ENCODE measurements at regions not wholly inside any gene's neighbourhood (a gene's known extent, or its start where the extent isn't known, plus 50 kb on each side); places are given as distances from the start of the nearest gene placed in this dataset.
"Not testable (repeated sequence)": the region's sequence is repeated elsewhere in the genome, so short reads cannot be mapped to it uniquely, and the experiment has no call there.

DNA sequence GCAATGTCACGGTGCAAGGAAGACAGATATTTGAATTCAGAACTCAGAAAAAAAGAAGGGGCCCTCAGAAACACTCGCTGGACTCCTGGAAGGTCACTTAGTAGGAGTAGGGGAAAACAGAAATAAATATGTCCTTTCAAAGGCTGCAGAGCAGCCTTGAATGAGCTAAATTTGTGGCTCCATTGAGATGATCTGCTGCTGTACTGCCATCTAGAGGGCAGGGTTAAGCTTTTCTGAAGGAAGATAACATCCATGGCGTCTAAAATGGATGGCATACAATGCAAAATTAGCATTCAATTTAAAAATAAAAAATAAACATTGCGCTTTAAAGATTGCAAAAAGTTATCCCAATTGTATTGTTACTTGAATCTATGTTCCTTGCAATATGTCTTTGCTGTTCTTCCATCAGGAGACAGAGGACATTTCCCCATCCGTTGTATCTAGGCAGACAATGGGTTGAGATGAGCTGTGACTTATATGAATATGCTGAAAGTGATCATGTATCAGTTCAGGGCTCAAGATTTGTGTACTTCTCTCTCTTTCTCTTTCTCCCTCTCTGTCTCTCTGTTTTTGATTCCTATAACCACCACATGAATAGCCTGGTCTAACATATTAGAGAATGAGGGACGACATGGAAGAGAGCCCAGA lies 642.2 kb downstream of the SH2D4B start:
- DNase-seq = no peak
- Mint-ChIP-seq H3K9me3 (peaks cover 3% of the 10 kb centered on the region), H3K36me3 (no peaks in the 10 kb centered on the region), H3K27me3 (no peaks in the 10 kb centered on the region), H3K4me1 (no peaks in the 10 kb centered on the region), H3K27ac (no peak overlapping the region), H3K4me3 (no peak overlapping the region)
- POLR2A ChIA-PET = no interaction called here
- ATAC-seq (ENCODE audit: low read depth) = no peak

DNA sequence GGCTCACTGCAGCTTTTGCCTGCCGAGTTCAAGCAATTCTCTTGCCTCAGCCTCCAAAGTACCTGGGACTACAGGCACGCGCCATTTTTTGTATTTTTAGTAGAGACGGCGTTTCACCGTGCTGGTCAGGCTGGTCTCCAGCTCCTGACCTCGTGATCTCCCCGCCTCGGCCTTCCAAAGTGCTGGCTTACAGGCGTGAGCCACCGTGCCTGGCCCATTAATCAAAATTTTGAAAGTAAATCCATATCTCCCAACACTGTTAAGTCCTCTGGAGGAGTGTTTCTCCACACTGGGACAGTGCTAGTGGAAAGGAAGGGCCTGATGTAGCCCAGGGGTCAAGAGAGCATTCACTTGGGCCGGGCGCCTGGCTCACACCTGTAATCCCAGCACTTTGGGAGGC lies 644.6 kb downstream of the SH2D4B start:
- H3K27ac Mint-ChIP-seq = no peak overlapping the region
- H3K4me3 Mint-ChIP-seq = no peak overlapping the region
- no peaks in the 10 kb centered on the region for H3K9me3 Mint-ChIP-seq
- no peaks in the 10 kb centered on the region for H3K36me3 Mint-ChIP-seq
- ATAC-seq (ENCODE audit: low read depth) (no peak), DNase-seq (no peak)
- POLR2A ChIA-PET = no interaction called here
- H3K27me3 Mint-ChIP-seq = no peaks in the 10 kb centered on the region
- H3K4me1 Mint-ChIP-seq = no peaks in the 10 kb centered on the region

DNA sequence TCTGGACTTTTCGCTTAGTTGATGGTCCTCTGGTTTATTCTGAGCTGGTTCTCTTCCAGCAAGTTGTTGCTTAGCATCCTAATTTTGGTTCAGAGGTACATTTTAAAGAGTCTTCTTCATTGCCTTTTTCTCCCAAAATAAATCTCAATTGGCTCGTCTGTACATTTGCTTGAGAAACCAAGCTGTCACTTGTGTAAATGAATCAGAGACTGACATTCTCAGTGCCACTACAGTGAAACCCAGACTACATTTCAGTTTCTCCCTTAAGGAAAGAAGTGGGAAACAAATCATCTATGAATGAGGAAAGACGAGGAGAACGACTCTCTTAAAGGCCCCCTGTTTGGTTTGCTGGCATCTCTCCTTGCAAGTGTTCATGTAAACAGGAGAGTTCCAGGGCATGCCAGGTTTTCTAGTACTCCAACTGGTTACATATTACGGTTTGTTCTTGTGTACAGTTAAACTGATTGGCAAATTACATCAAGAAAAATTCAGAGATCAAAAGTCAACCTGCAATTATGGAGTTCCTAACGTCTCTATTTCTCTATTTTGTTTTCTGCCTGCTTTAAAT lies 654.6 kb downstream of the SH2D4B start:
- POLR2A ChIA-PET = no interaction called here
- Mint-ChIP-seq H3K27me3 (peaks cover 2% of the 10 kb centered on the region), H3K9me3 (peaks cover 1% of the 10 kb centered on the region), H3K27ac (no peak overlapping the region), H3K36me3 (no peaks in the 10 kb centered on the region), H3K4me1 (no peaks in the 10 kb centered on the region), H3K4me3 (no peak overlapping the region)
- ATAC-seq (ENCODE audit: low read depth) = no peak
- DNase-seq = no peak

DNA sequence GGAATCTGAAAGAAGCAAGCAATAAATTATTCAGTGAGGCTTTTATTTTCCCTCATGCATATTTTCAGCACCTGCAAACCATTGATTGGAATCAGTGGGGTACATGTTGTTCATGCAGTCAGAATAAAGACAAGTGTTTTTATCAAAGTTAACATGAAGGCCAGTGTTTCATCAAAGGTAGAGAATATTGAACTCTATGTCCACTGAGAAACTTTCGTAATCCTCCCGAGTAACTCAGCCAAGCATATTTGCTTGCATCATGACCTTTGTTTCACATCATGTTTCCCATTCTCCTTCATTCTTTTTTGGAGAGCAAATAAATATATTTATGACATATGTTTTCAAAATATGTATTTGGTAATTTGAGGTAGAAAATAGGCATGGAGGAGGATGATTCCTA lies 663.1 kb downstream of the SH2D4B start:
- no peak overlapping the region for H3K4me3 Mint-ChIP-seq
- POLR2A ChIA-PET = no interaction called here
- H3K9me3 Mint-ChIP-seq = no peaks in the 10 kb centered on the region

DNA sequence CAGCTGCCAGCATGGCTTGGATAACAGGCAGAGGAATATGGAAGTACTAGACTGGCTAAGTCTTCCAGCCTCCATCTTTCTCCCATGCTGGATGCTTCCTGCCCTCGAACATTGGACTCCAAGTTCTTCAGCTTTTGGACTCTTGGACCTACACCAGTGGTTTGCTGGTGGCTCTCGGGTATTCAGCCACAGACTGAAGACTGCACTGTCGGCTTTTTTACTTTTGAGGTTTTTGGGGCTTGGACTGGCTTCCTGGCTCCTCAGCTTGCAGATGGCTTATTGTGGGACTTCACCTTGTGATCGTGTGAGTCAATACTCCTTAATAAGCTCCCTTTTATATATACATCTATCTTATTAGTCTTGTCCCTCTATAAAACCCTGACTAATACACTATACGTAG lies 667.6 kb upstream of the NRG3 start:
- ATAC-seq (ENCODE audit: low read depth); H3K4me1 Mint-ChIP-seq; H3K36me3 Mint-ChIP-seq; H3K27me3 Mint-ChIP-seq; DNase-seq; H3K4me3 Mint-ChIP-seq; H3K27ac Mint-ChIP-seq; POLR2A ChIA-PET; H3K9me3 Mint-ChIP-seq: not testable (repeated sequence)

More for the DNA sequence above, 663.1 kb downstream of the SH2D4B start:
- ATAC-seq (ENCODE audit: low read depth) = no peak
- H3K36me3 Mint-ChIP-seq = no peaks in the 10 kb centered on the region
- H3K4me1 Mint-ChIP-seq = no peaks in the 10 kb centered on the region
- H3K27me3 Mint-ChIP-seq = no peaks in the 10 kb centered on the region
- H3K27ac Mint-ChIP-seq = no peak overlapping the region
- no peak for DNase-seq

DNA sequence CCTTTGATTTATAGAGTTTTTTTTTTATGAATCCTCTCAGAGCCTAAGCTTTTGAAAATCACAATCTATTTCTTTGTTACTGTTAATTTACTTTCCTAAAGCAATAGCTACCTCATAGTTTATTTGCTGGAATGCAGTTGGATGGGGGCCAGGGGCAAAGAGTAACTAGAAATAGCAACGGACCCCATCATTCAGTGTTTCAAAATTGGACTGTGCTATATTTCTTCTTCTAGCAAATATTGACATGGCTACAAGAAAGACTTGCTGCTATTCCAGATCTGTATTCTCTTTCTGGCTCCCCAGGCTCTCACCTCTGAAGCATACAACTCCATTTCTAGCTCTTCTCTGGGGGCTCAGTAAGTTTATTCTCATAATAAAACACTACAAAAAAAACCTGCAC lies 661.6 kb upstream of the NRG3 start:
- Mint-ChIP-seq H3K36me3 (no peaks in the 10 kb centered on the region), H3K4me3 (no peak overlapping the region), H3K4me1 (no peaks in the 10 kb centered on the region), H3K27me3 (no peaks in the 10 kb centered on the region), H3K27ac (no peak overlapping the region), H3K9me3 (no peaks in the 10 kb centered on the region)
- POLR2A ChIA-PET = no interaction called here
- DNase-seq (no peak), ATAC-seq (ENCODE audit: low read depth) (no peak)

DNA sequence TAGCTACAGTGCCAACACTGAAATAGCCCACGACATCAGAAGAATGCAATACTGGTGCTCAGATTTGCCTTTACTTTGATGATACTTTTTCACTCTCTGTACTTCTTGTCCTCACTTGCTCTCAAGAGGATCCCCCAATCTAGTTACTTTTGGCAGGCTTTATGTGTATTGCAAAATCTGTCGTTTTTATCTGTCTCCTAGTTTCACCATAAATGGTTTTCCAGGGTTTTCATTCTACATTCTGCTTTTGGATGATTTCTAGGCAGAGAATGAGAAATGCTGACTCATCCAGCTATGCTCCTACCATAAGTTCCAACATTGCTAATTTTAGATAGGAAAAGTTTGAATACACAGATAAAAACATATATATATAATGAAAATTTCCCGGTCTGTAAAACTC lies 659.5 kb upstream of the NRG3 start:
- no peaks in the 10 kb centered on the region for H3K27me3 Mint-ChIP-seq
- no peaks in the 10 kb centered on the region for H3K4me1 Mint-ChIP-seq
- no peaks in the 10 kb centered on the region for H3K36me3 Mint-ChIP-seq
- no peaks in the 10 kb centered on the region for H3K9me3 Mint-ChIP-seq
- DNase-seq (no peak), ATAC-seq (ENCODE audit: low read depth) (no peak)
- no peak overlapping the region for H3K4me3 Mint-ChIP-seq
- POLR2A ChIA-PET = no interaction called here
- no peak overlapping the region for H3K27ac Mint-ChIP-seq

DNA sequence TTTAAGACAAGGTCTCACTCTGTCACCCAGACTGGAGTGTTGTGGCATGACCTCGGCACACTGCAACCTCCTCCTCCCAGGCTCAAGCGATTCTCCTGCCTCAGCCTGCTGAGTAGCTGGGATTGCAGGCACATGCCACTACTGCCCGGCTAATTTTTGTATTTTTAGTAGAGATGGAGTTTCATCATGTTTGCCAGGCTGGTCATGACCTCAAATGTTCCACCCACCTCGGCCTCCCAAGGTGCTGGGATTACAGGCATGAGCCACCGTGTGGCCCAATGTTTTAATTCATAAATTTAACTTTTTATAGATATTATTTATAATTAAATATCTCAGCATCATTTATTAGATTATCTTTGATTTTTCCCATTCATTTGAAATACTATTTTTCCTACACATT lies 658.0 kb upstream of the NRG3 start:
- Mint-ChIP-seq H3K27ac (no peak overlapping the region), H3K36me3 (no peaks in the 10 kb centered on the region), H3K4me1 (no peaks in the 10 kb centered on the region), H3K4me3 (no peak overlapping the region), H3K27me3 (no peaks in the 10 kb centered on the region), H3K9me3 (no peaks in the 10 kb centered on the region)
- DNase-seq (no peak), ATAC-seq (ENCODE audit: low read depth) (no peak)
- POLR2A ChIA-PET = no interaction called here

DNA sequence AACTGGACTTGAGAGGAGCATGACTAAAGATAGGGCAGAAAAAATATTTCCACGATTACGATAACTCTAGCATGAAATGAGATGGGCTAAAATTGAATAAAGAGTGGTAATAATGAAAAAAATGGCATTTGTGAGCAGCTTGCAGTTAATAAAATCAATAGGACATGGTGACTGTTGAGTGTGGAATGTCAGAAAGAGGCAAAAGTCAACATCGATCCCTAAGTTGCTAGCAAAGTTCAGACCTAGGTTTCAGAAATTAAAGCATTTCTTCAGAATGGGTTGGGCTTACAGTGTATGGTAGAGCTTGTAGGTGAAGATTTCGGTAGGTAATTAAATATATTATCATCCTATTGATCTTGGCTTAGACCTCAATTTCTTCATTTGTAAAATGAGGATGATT lies 656.7 kb upstream of the NRG3 start:
- H3K27ac Mint-ChIP-seq = no peak overlapping the region

DNA sequence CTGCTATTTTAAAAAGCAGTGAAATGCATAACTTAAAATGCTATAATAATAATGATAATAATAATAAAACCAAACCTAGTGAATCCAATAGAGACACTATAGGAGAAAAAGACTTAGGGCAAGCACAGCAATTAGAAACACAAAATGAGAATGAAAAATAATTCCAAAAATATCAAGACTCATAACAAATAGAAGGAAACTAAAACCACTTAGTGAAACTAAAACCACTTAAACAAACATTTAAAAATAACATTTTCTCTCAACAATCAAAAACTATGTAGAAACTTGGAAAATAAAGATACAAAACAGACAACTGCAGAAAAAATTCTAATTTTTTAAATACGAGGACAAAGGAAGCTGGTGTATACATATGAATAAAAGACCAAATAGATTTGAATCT lies 655.2 kb upstream of the NRG3 start:
- Mint-ChIP-seq H3K4me3 (no peak overlapping the region), H3K9me3 (no peaks in the 10 kb centered on the region), H3K27me3 (no peaks in the 10 kb centered on the region), H3K36me3 (no peaks in the 10 kb centered on the region), H3K4me1 (no peaks in the 10 kb centered on the region), H3K27ac (no peak overlapping the region)
- POLR2A ChIA-PET = no interaction called here
- ATAC-seq (ENCODE audit: low read depth) (no peak), DNase-seq (no peak)

More for the DNA sequence above, 656.7 kb upstream of the NRG3 start:
- Mint-ChIP-seq H3K4me3 (no peak overlapping the region), H3K27me3 (no peaks in the 10 kb centered on the region), H3K36me3 (no peaks in the 10 kb centered on the region), H3K9me3 (no peaks in the 10 kb centered on the region), H3K4me1 (no peaks in the 10 kb centered on the region)
- DNase-seq (no peak), ATAC-seq (ENCODE audit: low read depth) (no peak)
- POLR2A ChIA-PET = no interaction called here

DNA sequence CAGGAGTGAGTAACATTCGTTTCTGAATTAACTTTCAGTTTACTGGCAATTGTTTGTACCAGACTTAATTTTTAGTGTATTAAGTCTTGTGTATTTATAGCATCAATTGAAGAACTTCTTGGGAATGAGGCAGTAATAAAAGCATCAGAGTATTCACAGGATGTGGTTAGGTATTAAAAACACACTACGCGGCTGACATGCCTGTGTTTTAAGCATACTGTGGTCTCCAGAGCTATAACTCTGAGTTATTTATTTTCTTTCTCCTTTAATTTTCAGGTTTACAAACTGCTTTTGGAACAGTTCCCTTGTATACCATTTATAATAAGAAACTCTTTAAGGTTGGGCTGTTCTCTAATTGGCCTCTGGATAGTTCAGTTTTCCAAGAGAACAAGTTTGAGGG lies 626.1 kb upstream of the NRG3 start:
- POLR2A ChIA-PET = no interaction called here
- no peaks in the 10 kb centered on the region for H3K4me1 Mint-ChIP-seq
- no peaks in the 10 kb centered on the region for H3K36me3 Mint-ChIP-seq
- no peak overlapping the region for H3K27ac Mint-ChIP-seq
- H3K4me3 Mint-ChIP-seq = no peak overlapping the region
- ATAC-seq (ENCODE audit: low read depth) (no peak), DNase-seq (no peak)
- peaks cover 2% of the 10 kb centered on the region for H3K27me3 Mint-ChIP-seq
- no peaks in the 10 kb centered on the region for H3K9me3 Mint-ChIP-seq

DNA sequence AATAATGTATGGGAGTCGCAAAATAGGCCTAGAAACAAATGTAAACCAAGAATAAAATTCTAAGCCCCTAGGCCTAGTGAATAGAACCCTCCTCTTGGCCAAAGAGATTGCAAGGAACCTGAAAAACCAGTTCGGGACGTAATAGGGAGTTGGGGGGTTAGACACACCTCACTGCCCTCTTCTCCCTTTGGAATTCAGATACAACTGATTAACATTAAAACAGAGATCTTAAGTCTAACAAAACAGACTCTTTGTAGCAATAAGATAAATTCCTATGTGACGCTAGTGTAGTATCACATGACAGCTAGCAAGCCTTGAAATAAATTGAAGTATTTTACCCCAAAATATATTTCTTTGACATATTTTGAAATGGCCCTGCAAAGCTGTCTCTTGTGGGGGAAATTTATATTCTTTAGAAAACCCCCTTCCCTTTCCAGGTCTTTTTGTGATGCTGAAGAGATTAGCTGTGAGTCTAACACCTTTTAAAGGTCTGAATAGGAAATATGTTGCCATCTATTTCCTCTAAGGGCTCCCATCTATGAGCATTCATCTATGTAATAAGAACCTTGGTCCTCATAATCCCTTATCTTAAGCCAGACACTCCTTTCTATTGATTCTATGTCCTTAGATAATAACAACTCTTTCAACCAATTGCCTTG lies 623.4 kb upstream of the NRG3 start:
- ATAC-seq (ENCODE audit: low read depth) (no peak), DNase-seq (no peak)
- Mint-ChIP-seq H3K36me3 (no peaks in the 10 kb centered on the region), H3K4me3 (no peak overlapping the region), H3K4me1 (no peaks in the 10 kb centered on the region), H3K27me3 (no peaks in the 10 kb centered on the region), H3K27ac (no peak overlapping the region), H3K9me3 (no peaks in the 10 kb centered on the region)
- POLR2A ChIA-PET = no interaction called here

DNA sequence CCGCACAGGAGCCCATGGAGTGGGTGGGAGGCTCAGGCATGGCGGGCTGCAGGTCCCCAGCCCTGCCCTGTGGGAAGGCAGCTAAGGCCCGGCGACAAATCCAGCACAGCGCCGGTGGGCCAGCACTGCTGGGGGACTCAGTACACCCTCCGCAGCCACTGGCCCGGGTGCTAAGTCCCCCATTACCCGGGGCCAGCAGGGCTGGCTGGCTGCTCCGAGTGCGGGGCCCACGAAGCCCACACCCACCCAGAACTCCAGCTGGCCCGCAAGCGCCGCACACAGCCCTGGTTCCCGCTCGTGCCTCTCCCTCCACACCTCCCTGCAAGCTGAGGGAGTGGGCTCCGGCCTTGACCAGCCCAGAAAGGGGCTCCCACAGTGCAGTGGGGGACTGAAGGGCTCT lies 610.0 kb upstream of the NRG3 start:
- ATAC-seq (ENCODE audit: low read depth); H3K27ac Mint-ChIP-seq; H3K36me3 Mint-ChIP-seq: not testable (repeated sequence)

DNA sequence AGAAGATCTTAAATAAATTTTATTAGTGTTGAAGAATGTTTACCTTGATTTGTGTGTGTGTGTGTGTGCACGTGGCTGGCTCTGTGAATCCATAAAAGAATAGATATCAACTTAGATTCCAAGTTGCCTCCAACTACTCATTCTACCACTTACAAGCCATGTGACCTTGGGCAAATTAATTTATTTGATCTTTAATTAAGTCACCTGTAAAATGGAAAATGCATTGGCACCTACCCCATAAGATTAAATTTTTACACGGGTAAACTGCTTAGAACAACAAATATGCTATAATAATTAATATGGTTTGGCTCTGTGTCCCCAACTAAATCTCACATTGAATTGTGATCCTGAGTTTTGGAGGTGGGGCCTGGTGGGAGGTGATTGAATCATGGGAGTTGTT lies 604.9 kb upstream of the NRG3 start:
- Mint-ChIP-seq H3K4me3 (no peak overlapping the region), H3K27ac (no peak overlapping the region)
- ATAC-seq (ENCODE audit: low read depth) = no peak

More for the DNA sequence above, 610.0 kb upstream of the NRG3 start:
- H3K27me3 Mint-ChIP-seq, H3K9me3 Mint-ChIP-seq, DNase-seq, POLR2A ChIA-PET, H3K4me3 Mint-ChIP-seq, H3K4me1 Mint-ChIP-seq: not testable (repeated sequence)

More for the DNA sequence above, 604.9 kb upstream of the NRG3 start:
- H3K36me3 Mint-ChIP-seq = no peaks in the 10 kb centered on the region
- DNase-seq = no peak
- POLR2A ChIA-PET = no interaction called here
- no peaks in the 10 kb centered on the region for H3K4me1 Mint-ChIP-seq
- H3K9me3 Mint-ChIP-seq = peaks cover 1% of the 10 kb centered on the region
- no peaks in the 10 kb centered on the region for H3K27me3 Mint-ChIP-seq
